ENCODE measurements at regions not wholly inside any gene's neighbourhood (a gene's known extent, or its start where the extent isn't known, plus 50 kb on each side); places are given as distances from the start of the nearest gene placed in this dataset.
A peak's percentile ranks its signal among the peaks of the same experiment; 100 is the strongest.

DNA sequence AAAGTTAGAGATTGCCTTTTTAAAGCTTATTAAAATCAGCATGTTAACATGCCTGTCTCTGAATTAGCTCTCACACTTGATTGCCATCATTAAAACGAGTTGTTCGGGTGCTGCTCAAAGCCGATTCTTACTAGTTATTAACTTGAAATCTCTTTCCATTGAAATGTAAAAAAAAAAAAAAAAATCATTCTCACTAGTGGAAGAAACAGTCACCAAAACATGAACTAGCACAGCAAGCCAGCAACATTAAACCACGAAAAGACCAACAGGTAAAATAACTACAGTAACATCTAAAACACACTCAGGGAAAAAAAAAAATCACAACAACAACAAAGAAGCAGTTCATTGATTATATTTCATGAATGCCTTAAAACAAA lies 264.5 kb downstream of the MEIS1 start:
- Histone ChIP-seq H3K4me1 (ENCODE audit: insufficient read depth, low read length) (peaks cover 65% of the 10 kb centered on the region), H3K9me3 (ENCODE audit: low read length) (no peaks in the 10 kb centered on the region), H3K9ac (ENCODE audit: low read length) (no peak overlapping the region), H3K4me3 (ENCODE audit: low read depth in 1 of 2, low read length in 2 of 2) (peak overlapping the region in 1 of 2 donors; percentile 19), H3K27me3 (ENCODE audit: control insufficient read depth in 1 of 2, insufficient read depth in 2 of 2, low read length in 2 of 2) (no peaks in the 10 kb centered on the region), H3K27ac (ENCODE audit: low read depth, low read length) (peak overlapping the region; percentile 81), H3K36me3 (ENCODE audit: insufficient read depth, low read length) (no peaks in the 10 kb centered on the region)

DNA sequence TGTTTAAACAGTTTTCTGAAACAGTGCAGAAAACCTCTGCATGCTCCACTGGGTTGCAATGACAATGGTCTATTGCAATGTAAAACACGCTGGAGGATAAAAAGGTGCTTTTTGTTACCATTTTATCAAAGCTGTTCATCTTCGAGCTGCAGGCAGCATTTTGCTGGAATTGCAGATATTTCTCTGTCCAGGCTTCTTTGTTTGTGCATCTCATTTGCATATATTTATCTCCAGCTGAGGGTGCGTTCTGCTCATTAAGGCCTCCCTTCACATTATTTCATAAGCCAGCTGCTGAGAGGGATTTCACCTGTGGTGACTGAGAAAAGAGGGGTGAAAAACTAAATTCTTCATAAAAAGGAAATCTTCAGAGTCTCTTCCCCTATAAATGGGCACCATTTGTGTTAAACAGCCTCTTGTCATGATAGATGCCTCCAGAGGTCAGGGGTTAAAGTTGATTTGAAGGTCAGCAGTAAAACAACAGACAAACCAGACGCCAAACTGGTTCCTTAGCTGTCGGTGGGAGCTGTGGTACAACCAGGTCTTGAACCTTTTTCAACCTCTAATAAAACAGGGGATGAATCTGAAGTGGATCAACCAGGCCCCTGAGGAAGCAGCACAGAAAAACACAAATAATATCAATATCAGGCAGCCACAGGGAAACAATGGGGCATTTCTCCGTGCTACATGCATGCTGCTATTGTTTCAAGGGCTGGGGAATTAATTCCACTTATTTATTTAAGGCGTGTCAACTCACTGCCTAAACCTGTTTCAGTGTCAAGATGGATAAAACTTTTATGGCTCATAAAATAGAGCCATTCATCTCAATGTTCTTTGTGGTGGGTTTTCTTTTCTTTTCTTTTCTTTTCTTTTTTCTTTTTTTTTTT lies 265.1 kb downstream of the MEIS1 start:
- peaks cover 69% of the 10 kb centered on the region for H3K4me1 ChIP-seq (ENCODE audit: insufficient read depth, low read length)
- no peaks in the 10 kb centered on the region for H3K36me3 ChIP-seq (ENCODE audit: insufficient read depth, low read length)
- peak overlapping the region; percentile 81 for H3K27ac ChIP-seq (ENCODE audit: low read depth, low read length)
- peak overlapping the region in 1 of 2 donors; percentile 19 for H3K4me3 ChIP-seq (ENCODE audit: low read depth in 1 of 2, low read length in 2 of 2)
- H3K9ac ChIP-seq (ENCODE audit: low read length), result peak overlapping the region; percentile 10
- H3K9me3 ChIP-seq (ENCODE audit: low read length), result no peaks in the 10 kb centered on the region
- H3K27me3 ChIP-seq (ENCODE audit: control insufficient read depth in 1 of 2, insufficient read depth in 2 of 2, low read length in 2 of 2), result no peaks in the 10 kb centered on the region

- Histone ChIP-seq H3K36me3 (ENCODE audit: insufficient read depth, low read length) (no peaks in the 10 kb centered on the region), H3K9me3 (ENCODE audit: low read length) (no peaks in the 10 kb centered on the region), H3K4me1 (ENCODE audit: insufficient read depth, low read length) (peaks cover 63% of the 10 kb centered on the region), H3K27me3 (ENCODE audit: control insufficient read depth in 1 of 2, insufficient read depth in 2 of 2, low read length in 2 of 2) (no peaks in the 10 kb centered on the region), H3K4me3 (ENCODE audit: low read depth in 1 of 2, low read length in 2 of 2) (no peak overlapping the region), H3K9ac (ENCODE audit: low read length) (peak overlapping the region; percentile 10), H3K27ac (ENCODE audit: low read depth, low read length) (peak overlapping the region; percentile 81)
These were observed 265.7 kb downstream of the MEIS1 start for GRCh38 chr2:66700677-66701066.

DNA sequence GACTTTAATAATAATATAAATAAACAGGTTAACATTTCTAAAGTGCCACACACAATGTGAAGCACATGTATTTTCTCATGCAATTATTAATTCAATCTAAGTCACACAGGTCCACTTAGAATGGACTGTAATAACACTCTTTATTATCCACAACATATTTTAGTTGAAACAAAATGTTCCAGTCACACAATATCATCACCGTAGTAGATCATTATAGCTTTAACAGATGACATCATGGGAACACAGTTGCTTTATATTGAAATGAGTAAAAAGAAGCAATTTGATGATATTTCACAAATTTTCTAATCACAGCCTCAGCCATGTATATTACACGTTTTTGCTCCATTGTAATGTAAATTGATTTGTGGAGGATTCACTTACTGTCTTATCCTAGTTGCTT lies 266.3 kb downstream of the MEIS1 start:
- Histone ChIP-seq H3K27ac (ENCODE audit: low read depth, low read length) (peak overlapping the region; percentile 60), H3K9me3 (ENCODE audit: low read length) (no peaks in the 10 kb centered on the region), H3K27me3 (ENCODE audit: control insufficient read depth in 1 of 2, insufficient read depth in 2 of 2, low read length in 2 of 2) (no peaks in the 10 kb centered on the region), H3K9ac (ENCODE audit: low read length) (no peak overlapping the region), H3K4me3 (ENCODE audit: low read depth in 1 of 2, low read length in 2 of 2) (no peak overlapping the region), H3K36me3 (ENCODE audit: insufficient read depth, low read length) (no peaks in the 10 kb centered on the region), H3K4me1 (ENCODE audit: insufficient read depth, low read length) (peaks cover 57% of the 10 kb centered on the region)

DNA sequence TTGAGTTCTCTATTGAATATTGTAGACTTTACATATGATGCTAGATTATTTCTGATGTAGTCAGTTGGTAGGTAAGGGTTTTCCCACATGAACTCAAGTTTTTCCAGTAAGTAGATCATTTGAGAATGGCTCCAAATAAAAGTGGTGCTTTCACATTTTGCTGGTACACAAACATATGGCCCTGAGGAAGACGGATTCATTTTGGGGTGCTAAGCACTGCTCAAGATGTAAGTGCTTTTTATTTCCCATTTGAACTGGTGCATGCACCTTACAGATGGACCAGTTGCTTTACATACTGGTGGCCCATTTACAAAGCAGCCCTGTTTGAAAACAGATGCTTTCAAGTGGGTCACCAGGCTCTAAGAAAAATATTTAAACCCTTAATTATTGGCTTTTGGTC lies 266.7 kb downstream of the MEIS1 start:
- no peaks in the 10 kb centered on the region for H3K27me3 ChIP-seq (ENCODE audit: control insufficient read depth in 1 of 2, insufficient read depth in 2 of 2, low read length in 2 of 2)
- no peaks in the 10 kb centered on the region for H3K9me3 ChIP-seq (ENCODE audit: low read length)
- peak overlapping the region; percentile 60 for H3K27ac ChIP-seq (ENCODE audit: low read depth, low read length)
- no peak overlapping the region for H3K4me3 ChIP-seq (ENCODE audit: low read depth in 1 of 2, low read length in 2 of 2)
- H3K9ac ChIP-seq (ENCODE audit: low read length), result no peak overlapping the region
- H3K36me3 ChIP-seq (ENCODE audit: insufficient read depth, low read length), result no peaks in the 10 kb centered on the region
- H3K4me1 ChIP-seq (ENCODE audit: insufficient read depth, low read length), result peaks cover 54% of the 10 kb centered on the region

GRCh38 chr2:66702301-66702700 lies 267.4 kb downstream of the MEIS1 start:
- peak overlapping the region; percentile 60 for H3K27ac ChIP-seq (ENCODE audit: low read depth, low read length)
- H3K36me3 ChIP-seq (ENCODE audit: insufficient read depth, low read length), result no peaks in the 10 kb centered on the region
- H3K9me3 ChIP-seq (ENCODE audit: low read length), result no peaks in the 10 kb centered on the region
- no peak overlapping the region for H3K4me3 ChIP-seq (ENCODE audit: low read depth in 1 of 2, low read length in 2 of 2)
- H3K9ac ChIP-seq (ENCODE audit: low read length), result no peak overlapping the region
- H3K4me1 ChIP-seq (ENCODE audit: insufficient read depth, low read length), result peaks cover 54% of the 10 kb centered on the region
- no peaks in the 10 kb centered on the region for H3K27me3 ChIP-seq (ENCODE audit: control insufficient read depth in 1 of 2, insufficient read depth in 2 of 2, low read length in 2 of 2)

GRCh38 chr2:66704786-66705185 lies 269.9 kb downstream of the MEIS1 start:
- Histone ChIP-seq H3K4me3 (ENCODE audit: low read depth in 1 of 2, low read length in 2 of 2) (no peak overlapping the region), H3K27me3 (ENCODE audit: control insufficient read depth in 1 of 2, insufficient read depth in 2 of 2, low read length in 2 of 2) (no peaks in the 10 kb centered on the region), H3K9me3 (ENCODE audit: low read length) (no peaks in the 10 kb centered on the region), H3K4me1 (ENCODE audit: insufficient read depth, low read length) (peaks cover 35% of the 10 kb centered on the region), H3K36me3 (ENCODE audit: insufficient read depth, low read length) (no peaks in the 10 kb centered on the region), H3K27ac (ENCODE audit: low read depth, low read length) (no peak overlapping the region), H3K9ac (ENCODE audit: low read length) (no peak overlapping the region)

GRCh38 chr2:66714610-66715009 lies 279.7 kb downstream of the MEIS1 start:
- Histone ChIP-seq H3K27me3 (ENCODE audit: control insufficient read depth in 1 of 2, insufficient read depth in 2 of 2, low read length in 2 of 2) (no peaks in the 10 kb centered on the region), H3K36me3 (ENCODE audit: insufficient read depth, low read length) (no peaks in the 10 kb centered on the region), H3K4me1 (ENCODE audit: insufficient read depth, low read length) (no peaks in the 10 kb centered on the region), H3K4me3 (ENCODE audit: low read depth in 1 of 2, low read length in 2 of 2) (no peak overlapping the region), H3K9ac (ENCODE audit: low read length) (no peak overlapping the region), H3K27ac (ENCODE audit: low read depth, low read length) (no peak overlapping the region), H3K9me3 (ENCODE audit: low read length) (no peaks in the 10 kb centered on the region)

GRCh38 chr2:66717218-66717905 lies 282.4 kb downstream of the MEIS1 start:
- Histone ChIP-seq H3K36me3 (ENCODE audit: insufficient read depth, low read length) (peaks cover 7% of the 10 kb centered on the region), H3K4me1 (ENCODE audit: insufficient read depth, low read length) (no peaks in the 10 kb centered on the region), H3K9me3 (ENCODE audit: low read length) (no peaks in the 10 kb centered on the region), H3K27me3 (ENCODE audit: control insufficient read depth in 1 of 2, insufficient read depth in 2 of 2, low read length in 2 of 2) (no peaks in the 10 kb centered on the region), H3K9ac (ENCODE audit: low read length) (no peak overlapping the region), H3K27ac (ENCODE audit: low read depth, low read length) (no peak overlapping the region), H3K4me3 (ENCODE audit: low read depth in 1 of 2, low read length in 2 of 2) (no peak overlapping the region)

DNA sequence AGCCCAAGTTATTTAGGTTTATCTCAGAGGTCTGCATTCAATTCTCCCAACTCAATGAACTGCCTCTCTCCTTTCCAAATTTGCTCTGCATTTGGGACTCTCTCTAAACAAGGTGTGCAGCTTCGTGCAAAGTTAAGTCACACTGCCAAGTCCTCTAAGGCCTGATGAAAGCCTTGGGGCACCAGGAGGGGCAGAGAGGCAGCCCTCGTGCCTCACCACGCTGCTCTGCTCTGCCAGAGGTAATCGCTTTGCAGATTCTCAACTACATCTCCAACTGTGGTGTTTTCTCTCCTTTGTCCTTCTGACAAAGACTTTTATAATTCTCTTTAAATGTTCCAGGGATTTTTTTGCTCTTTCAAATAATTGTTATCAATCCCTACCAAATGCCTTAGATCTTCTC lies 283.0 kb downstream of the MEIS1 start:
- Histone ChIP-seq H3K27ac (ENCODE audit: low read depth, low read length) (no peak overlapping the region), H3K9ac (ENCODE audit: low read length) (no peak overlapping the region), H3K4me3 (ENCODE audit: low read depth in 1 of 2, low read length in 2 of 2) (no peak overlapping the region), H3K27me3 (ENCODE audit: control insufficient read depth in 1 of 2, insufficient read depth in 2 of 2, low read length in 2 of 2) (no peaks in the 10 kb centered on the region), H3K36me3 (ENCODE audit: insufficient read depth, low read length) (peaks cover 7% of the 10 kb centered on the region), H3K4me1 (ENCODE audit: insufficient read depth, low read length) (no peaks in the 10 kb centered on the region), H3K9me3 (ENCODE audit: low read length) (no peaks in the 10 kb centered on the region)

- no peaks in the 10 kb centered on the region for H3K27me3 ChIP-seq (ENCODE audit: control insufficient read depth in 1 of 2, insufficient read depth in 2 of 2, low read length in 2 of 2)
- no peak overlapping the region for H3K9ac ChIP-seq (ENCODE audit: low read length)
- H3K36me3 ChIP-seq (ENCODE audit: insufficient read depth, low read length), result peaks cover 7% of the 10 kb centered on the region
- no peaks in the 10 kb centered on the region for H3K4me1 ChIP-seq (ENCODE audit: insufficient read depth, low read length)
- no peaks in the 10 kb centered on the region for H3K9me3 ChIP-seq (ENCODE audit: low read length)
- no peak overlapping the region for H3K4me3 ChIP-seq (ENCODE audit: low read depth in 1 of 2, low read length in 2 of 2)
- H3K27ac ChIP-seq (ENCODE audit: low read depth, low read length), result no peak overlapping the region
These were observed 286.9 kb downstream of the MEIS1 start for GRCh38 chr2:66721776-66722175.
